GM12872 (cell line): ENCODE measurements at regions not wholly inside any gene's neighbourhood (a gene's known extent, or its start where the extent isn't known, plus 50 kb on each side); places are given as distances from the start of the nearest gene placed in this dataset.

Experiments
- TF ChIP-seq, protein P1 (sequence below): IDR thresholded peaks from 3 replicates; pipeline ENCODE4 v1.5.1; 2011; ENCODE audit warnings: low read depth, mild to moderate bottlenecking, low read length, moderate library complexity; ENCODE audit not compliant: insufficient read depth

DNA sequence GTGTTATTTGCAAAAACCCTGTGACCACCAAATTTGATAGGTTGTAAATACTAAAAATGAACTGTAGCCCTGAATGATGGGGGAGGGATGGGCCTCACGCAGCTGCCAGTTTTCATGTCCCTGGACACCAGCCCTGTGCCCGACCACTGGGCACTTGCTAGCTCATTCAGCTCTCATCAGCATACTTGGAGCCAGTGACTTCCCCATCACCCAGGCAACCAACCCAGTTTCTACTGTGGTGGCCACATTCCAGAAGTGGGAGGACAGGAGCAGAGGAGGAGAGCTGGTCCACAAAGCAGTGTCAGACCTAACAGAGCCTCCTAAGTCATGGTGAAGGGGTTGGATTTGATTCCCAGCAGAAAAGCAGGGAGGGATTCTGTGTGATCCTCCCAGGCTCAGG lies 128.2 kb downstream of the CPEB2 start:
- TF ChIP-seq, protein P1, sequence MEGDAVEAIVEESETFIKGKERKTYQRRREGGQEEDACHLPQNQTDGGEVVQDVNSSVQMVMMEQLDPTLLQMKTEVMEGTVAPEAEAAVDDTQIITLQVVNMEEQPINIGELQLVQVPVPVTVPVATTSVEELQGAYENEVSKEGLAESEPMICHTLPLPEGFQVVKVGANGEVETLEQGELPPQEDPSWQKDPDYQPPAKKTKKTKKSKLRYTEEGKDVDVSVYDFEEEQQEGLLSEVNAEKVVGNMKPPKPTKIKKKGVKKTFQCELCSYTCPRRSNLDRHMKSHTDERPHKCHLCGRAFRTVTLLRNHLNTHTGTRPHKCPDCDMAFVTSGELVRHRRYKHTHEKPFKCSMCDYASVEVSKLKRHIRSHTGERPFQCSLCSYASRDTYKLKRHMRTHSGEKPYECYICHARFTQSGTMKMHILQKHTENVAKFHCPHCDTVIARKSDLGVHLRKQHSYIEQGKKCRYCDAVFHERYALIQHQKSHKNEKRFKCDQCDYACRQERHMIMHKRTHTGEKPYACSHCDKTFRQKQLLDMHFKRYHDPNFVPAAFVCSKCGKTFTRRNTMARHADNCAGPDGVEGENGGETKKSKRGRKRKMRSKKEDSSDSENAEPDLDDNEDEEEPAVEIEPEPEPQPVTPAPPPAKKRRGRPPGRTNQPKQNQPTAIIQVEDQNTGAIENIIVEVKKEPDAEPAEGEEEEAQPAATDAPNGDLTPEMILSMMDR, result no peak

- TF ChIP-seq, protein P1, result no peak
Measured at GRCh38 chr4:15131551-15131950, 129.3 kb downstream of the CPEB2 start.

DNA sequence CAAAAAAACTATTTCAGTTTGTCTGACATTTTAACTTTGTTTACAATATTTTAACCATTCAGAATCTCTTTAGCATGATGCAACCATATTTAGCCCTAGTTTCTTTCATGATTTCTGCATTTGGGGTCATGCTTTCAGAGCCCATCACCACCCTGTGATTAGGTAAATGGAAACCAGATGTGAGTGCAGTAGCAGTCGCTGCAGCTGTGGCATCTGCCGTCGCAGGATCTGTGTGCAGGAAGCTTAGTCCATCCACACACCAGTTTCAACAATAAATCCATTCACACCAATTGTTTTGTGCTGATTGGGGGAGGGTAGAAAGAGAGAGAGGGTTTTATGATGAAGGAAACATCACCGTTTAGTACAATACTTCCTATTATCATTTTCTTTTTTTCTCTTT lies 130.5 kb downstream of the CPEB2 start:
- TF ChIP-seq, protein P1, result no peak

DNA sequence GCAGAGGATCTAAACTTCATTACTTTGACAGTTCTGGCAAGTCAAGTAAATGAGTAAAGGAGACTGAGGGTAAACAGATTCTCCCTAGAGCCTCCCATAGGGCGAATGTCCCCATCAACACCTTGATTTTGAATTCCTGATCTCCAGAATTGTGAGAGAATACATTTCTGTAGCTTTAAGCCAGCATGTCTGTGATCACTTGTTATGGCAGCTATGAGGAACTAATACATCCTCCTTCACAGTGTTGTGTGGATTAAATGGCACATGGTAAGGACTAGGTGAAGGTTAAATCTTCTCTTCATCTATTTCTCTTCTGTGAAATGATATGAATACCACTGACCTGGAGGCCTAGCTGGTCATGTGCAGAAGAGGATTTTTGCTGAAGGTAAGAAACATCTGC lies 137.3 kb downstream of the CPEB2 start:
- TF ChIP-seq, protein P1, result no peak

DNA sequence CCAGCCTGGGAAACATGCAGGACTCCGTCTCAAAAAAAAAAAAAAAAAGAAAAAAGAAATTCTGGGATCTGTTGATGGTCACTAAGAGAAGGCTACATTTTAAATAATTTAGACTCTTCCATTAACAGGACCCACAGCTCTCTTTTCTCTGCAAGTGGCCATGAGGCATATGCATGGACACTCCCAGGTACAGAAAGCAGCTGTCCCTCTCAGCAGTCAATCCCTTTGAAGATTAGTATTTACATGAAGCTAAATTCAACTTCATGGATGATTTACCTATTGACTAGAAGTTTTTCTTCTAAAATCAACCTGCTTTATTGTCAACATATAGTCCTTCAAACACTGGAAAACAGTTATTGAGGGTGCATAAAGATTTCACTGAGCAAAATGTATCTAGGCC lies 139.9 kb downstream of the CPEB2 start:
- TF ChIP-seq, protein P1, result no peak

DNA sequence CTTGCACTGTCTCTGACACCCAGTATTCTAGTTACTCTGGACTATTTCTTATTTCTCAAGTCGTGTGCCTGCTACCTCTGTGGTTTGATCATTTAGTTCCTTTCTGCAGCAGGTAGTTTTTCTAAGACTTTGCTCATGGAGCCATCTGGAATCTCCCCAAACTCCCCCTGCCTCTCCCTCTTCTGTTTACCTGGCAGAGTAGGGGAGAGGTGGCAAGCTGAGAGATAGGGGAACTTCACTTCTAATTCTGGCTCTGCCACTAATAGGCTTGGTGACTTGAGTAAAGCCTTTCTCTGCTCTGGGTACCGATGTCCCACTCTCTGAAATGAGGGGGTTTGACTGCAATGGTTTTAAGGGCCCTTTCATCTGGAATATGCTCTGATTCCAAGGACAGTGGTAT lies 141.3 kb downstream of the CPEB2 start:
- TF ChIP-seq, protein P1, result no peak

- TF ChIP-seq, protein P1, result no peak
Measured at GRCh38 chr4:15144249-15144966, 142.1 kb downstream of the CPEB2 start.
